Fibroblast of pulmonary artery (primary cell): ENCODE measurements at regions not wholly inside any gene's neighbourhood (a gene's known extent, or its start where the extent isn't known, plus 50 kb on each side); places are given as distances from the start of the nearest gene placed in this dataset.

Experiments
- DNase-seq: peaks from one replicate; pipeline ENCODE4 v3.0.0-alpha.2; 2010; ENCODE audit warnings: low read depth
- H3K4me3 ChIP-seq: replicated peaks from 2 replicates; pipeline ENCODE4 v1.5.1; 2011; ENCODE audit warnings: low read depth, mild to moderate bottlenecking, control low read depth, low read length, moderate library complexity
- CTCF ChIP-seq: IDR thresholded peaks from 2 replicates; pipeline ENCODE4 v1.5.1; 2011; ENCODE audit warnings: mild to moderate bottlenecking, control low read depth, low read length, inconsistent platforms; ENCODE audit errors: missing control alignments

- DNase-seq: no peak
- no peak for TF ChIP-seq CTCF
- H3K4me3 ChIP-seq: no peak overlapping the region
These were observed 150.7 kb downstream of the ZBTB18 start for GRCh38 chr1:244201750-244202149.

GRCh38 chr1:244204004-244204403 is 152.9 kb downstream of the ZBTB18 start:
- no peak overlapping the region for H3K4me3 ChIP-seq
- DNase-seq: no peak
- no peak for TF ChIP-seq CTCF

- no peak for DNase-seq
- TF ChIP-seq CTCF: no peak
- H3K4me3 ChIP-seq: no peak overlapping the region
These were observed 154.1 kb downstream of the ZBTB18 start for GRCh38 chr1:244205171-244205570.

- no peak overlapping the region for H3K4me3 ChIP-seq
- no peak for DNase-seq
- no peak for TF ChIP-seq CTCF
These were observed 154.8 kb downstream of the ZBTB18 start for GRCh38 chr1:244205906-244206305.

- no peak overlapping the region for H3K4me3 ChIP-seq
- no peak for TF ChIP-seq CTCF
- peak; percentile 87 for DNase-seq
These were observed 156.2 kb downstream of the ZBTB18 start for GRCh38 chr1:244207042-244207934.

- no peak overlapping the region for H3K4me3 ChIP-seq
- TF ChIP-seq CTCF: no peak
- DNase-seq: peak; percentile 25
These were observed 156.8 kb downstream of the ZBTB18 start for GRCh38 chr1:244207935-244208244.

GRCh38 chr1:244209955-244210354 is 158.9 kb downstream of the ZBTB18 start:
- DNase-seq: no peak
- no peak for TF ChIP-seq CTCF
- H3K4me3 ChIP-seq: no peak overlapping the region
